ENCODE measurements at regions not wholly inside any gene's neighbourhood (a gene's known extent, or its start where the extent isn't known, plus 50 kb on each side); places are given as distances from the start of the nearest gene placed in this dataset.

GRCh38 chr7:25949736-25950487 is 202.1 kb upstream of the NFE2L3 start:
- DNase-seq (ENCODE audit: low read depth in 2 of 2): no peak

GRCh38 chr7:25950488-25951413 is 201.2 kb upstream of the NFE2L3 start:
- DNase-seq (ENCODE audit: low read depth in 2 of 2): peak; percentile 61 to 67

GRCh38 chr7:25951414-25952260 is 200.4 kb upstream of the NFE2L3 start:
- no peak for DNase-seq (ENCODE audit: low read depth in 2 of 2)

- no peak for DNase-seq (ENCODE audit: low read depth in 2 of 2)
Observed at GRCh38 chr7:25952261-25953057, 199.5 kb upstream of the NFE2L3 start.

GRCh38 chr7:25953859-25954258 is 198.1 kb upstream of the NFE2L3 start:
- no peak for DNase-seq (ENCODE audit: low read depth in 2 of 2)

- no peak for DNase-seq (ENCODE audit: low read depth in 2 of 2)
Observed at GRCh38 chr7:25954395-25954794, 197.6 kb upstream of the NFE2L3 start.

- no peak for DNase-seq (ENCODE audit: low read depth in 2 of 2)
Observed at GRCh38 chr7:25959168-25959734, 192.7 kb upstream of the NFE2L3 start.

- no peak for DNase-seq (ENCODE audit: low read depth in 2 of 2)
Observed at GRCh38 chr7:25963733-25964132, 188.3 kb upstream of the NFE2L3 start.

GRCh38 chr7:25964483-25964991 is 187.5 kb upstream of the NFE2L3 start:
- DNase-seq (ENCODE audit: low read depth in 2 of 2): no peak

GRCh38 chr7:25965405-25966123 is 186.4 kb upstream of the NFE2L3 start:
- DNase-seq (ENCODE audit: low read depth in 2 of 2): no peak

- DNase-seq (ENCODE audit: low read depth in 2 of 2): no peak
Observed at GRCh38 chr7:25966469-25966868, 185.5 kb upstream of the NFE2L3 start.

- DNase-seq (ENCODE audit: low read depth in 2 of 2): no peak
Observed at GRCh38 chr7:25967278-25968204, 184.5 kb upstream of the NFE2L3 start.

- DNase-seq (ENCODE audit: low read depth in 2 of 2): no peak
Observed at GRCh38 chr7:25968205-25968993, 183.6 kb upstream of the NFE2L3 start.

- no peak for DNase-seq (ENCODE audit: low read depth in 2 of 2)
Observed at GRCh38 chr7:25970356-25970755, 181.6 kb upstream of the NFE2L3 start.

GRCh38 chr7:25970911-25971310 is 181.1 kb upstream of the NFE2L3 start:
- DNase-seq (ENCODE audit: low read depth in 2 of 2): no peak

GRCh38 chr7:25976630-25977029 is 175.4 kb upstream of the NFE2L3 start:
- no peak for DNase-seq (ENCODE audit: low read depth in 2 of 2)

GRCh38 chr7:25978466-25978865 is 173.5 kb upstream of the NFE2L3 start:
- no peak for DNase-seq (ENCODE audit: low read depth in 2 of 2)

GRCh38 chr7:25979605-25980004 is 172.4 kb upstream of the NFE2L3 start:
- DNase-seq (ENCODE audit: low read depth in 2 of 2): no peak

Measured in stimulated activated CD8-positive, alpha-beta memory T cell treated with anti-CD3 and anti-CD28 coated beads, Interleukin-7, amount 100 ng/mL, for 1 hour (primary cell).